CD4-positive, alpha-beta T cell treated with Interleukin-10 for 1 hour (primary cell): ENCODE measurements at regions not wholly inside any gene's neighbourhood (a gene's known extent, or its start where the extent isn't known, plus 50 kb on each side); places are given as distances from the start of the nearest gene placed in this dataset.

ENCODE experiments used
- DNase-seq: peaks from one replicate; pipeline ENCODE4 v3.0.0-alpha.2; 2020

- DNase-seq = no peak
These were observed 394.1 kb downstream of the TRIB2 start for GRCh38 chr2:13110825-13111224.

GRCh38 chr2:13113002-13113401, 396.3 kb downstream of the TRIB2 start:
- no peak for DNase-seq

GRCh38 chr2:13114391-13114790, 397.7 kb downstream of the TRIB2 start:
- DNase-seq = no peak

GRCh38 chr2:13115643-13116042, 398.9 kb downstream of the TRIB2 start:
- no peak for DNase-seq

GRCh38 chr2:13121096-13121495, 404.4 kb downstream of the TRIB2 start:
- DNase-seq = no peak

GRCh38 chr2:13128139-13128538, 411.4 kb downstream of the TRIB2 start:
- no peak for DNase-seq

GRCh38 chr2:13135369-13135768, 418.6 kb downstream of the TRIB2 start:
- no peak for DNase-seq

- no peak for DNase-seq
These were observed 419.1 kb downstream of the TRIB2 start for GRCh38 chr2:13135856-13136255.

GRCh38 chr2:13137679-13138078, 420.9 kb downstream of the TRIB2 start:
- no peak for DNase-seq

GRCh38 chr2:13141315-13141714, 424.6 kb downstream of the TRIB2 start:
- DNase-seq = no peak

GRCh38 chr2:13143451-13143850, 426.7 kb downstream of the TRIB2 start:
- DNase-seq = no peak

GRCh38 chr2:13156916-13157315, 440.2 kb downstream of the TRIB2 start:
- DNase-seq = no peak

GRCh38 chr2:13158466-13158865, 441.7 kb downstream of the TRIB2 start:
- DNase-seq = no peak

- DNase-seq = no peak
These were observed 464.0 kb downstream of the TRIB2 start for GRCh38 chr2:13180729-13181128.

- no peak for DNase-seq
These were observed 476.3 kb downstream of the TRIB2 start for GRCh38 chr2:13193075-13193474.

- no peak for DNase-seq
These were observed 477.2 kb downstream of the TRIB2 start for GRCh38 chr2:13193900-13194299.

GRCh38 chr2:13195270-13195669, 478.5 kb downstream of the TRIB2 start:
- DNase-seq = no peak

GRCh38 chr2:13197248-13197647, 480.5 kb downstream of the TRIB2 start:
- DNase-seq = no peak

- no peak for DNase-seq
These were observed 485.2 kb downstream of the TRIB2 start for GRCh38 chr2:13201924-13202323.

- DNase-seq = no peak
These were observed 495.4 kb downstream of the TRIB2 start for GRCh38 chr2:13212115-13212514.

GRCh38 chr2:13218205-13218604, 501.5 kb downstream of the TRIB2 start:
- no peak for DNase-seq

GRCh38 chr2:13227578-13227977, 510.8 kb downstream of the TRIB2 start:
- DNase-seq = no peak

- no peak for DNase-seq
These were observed 513.5 kb downstream of the TRIB2 start for GRCh38 chr2:13230221-13230620.

- DNase-seq = no peak
These were observed 523.3 kb downstream of the TRIB2 start for GRCh38 chr2:13240061-13240460.

GRCh38 chr2:13240789-13241487, 524.2 kb downstream of the TRIB2 start:
- DNase-seq = no peak
